Panc1 (cell line): ENCODE measurements at regions not wholly inside any gene's neighbourhood (a gene's known extent, or its start where the extent isn't known, plus 50 kb on each side); places are given as distances from the start of the nearest gene placed in this dataset.

Experiments used
- ATAC-seq: fragments of 200-7000 bp; cut with Tn5 transposase; 2 replicates; pipeline ENCODE4 v1.9.1; 2020; ENCODE audit warnings: mild to moderate bottlenecking, moderate library complexity
- BruUV-seq: library from RNA; stranded (reverse); fragments of 400-500 nt; replicated peaks from 2 replicates; lab custom pipeline; 2021; lab: Mats Ljungman, UMichigan
- CTCF ChIA-PET: fragments of 300-600 bp; sonication (Branson Sonifier 250); formaldehyde crosslinking; loops from one replicate; lab custom pipeline; 2022; ENCODE audit warnings: antibody characterized with exemption; lab: Charles Lee
- POLR2A ChIA-PET: fragments of 300-600 bp; sonication (Branson Sonifier 250); formaldehyde crosslinking; loops from one replicate; lab custom pipeline; 2022; ENCODE audit warnings: antibody characterized with exemption; lab: Charles Lee
- DNase-seq: peaks from one replicate; pipeline ENCODE4 v3.0.0-alpha.2; 2010; ENCODE audit warnings: low read depth, low spot score
- H3K27ac ChIP-seq: 2 replicates; pipeline ENCODE4 v1.5.1; 2011; ENCODE audit warnings: mild to moderate bottlenecking, low read length, inconsistent platforms
- H3K27me3 ChIP-seq: fragments of 200-500 bp; sonication (Bioruptor generic); 2 replicates; pipeline ENCODE4 v1.6.0; 2014; ENCODE audit warnings: low read length, inconsistent platforms; ENCODE audit not compliant: control insufficient read depth, insufficient read depth
- H3K36me3 ChIP-seq: fragments of 200-500 bp; sonication (Bioruptor generic); 2 replicates; pipeline ENCODE4 v1.5.1; 2014; ENCODE audit warnings: inconsistent platforms, mild to moderate bottlenecking, low read length, moderate library complexity; ENCODE audit not compliant: control insufficient read depth, insufficient read depth
- H3K4me1 ChIP-seq: 2 replicates; pipeline ENCODE4 v1.5.1; 2011; ENCODE audit warnings: inconsistent platforms, mild to moderate bottlenecking, low read length, moderate library complexity; ENCODE audit not compliant: control insufficient read depth, insufficient read depth
- H3K4me3 ChIP-seq, 2 experiments: 2 replicates each; pipeline ENCODE4 v1.5.1; 2011 to 2012; ENCODE audit warnings: low read depth in 2 of 2, low read length in 2 of 2, mild to moderate bottlenecking in 2 of 2, inconsistent platforms in 1 of 2, moderate library complexity in 1 of 2
- H3K9me3 ChIP-seq: fragments of 200-500 bp; sonication (Bioruptor generic); 2 replicates; pipeline ENCODE4 v1.5.1; 2014; ENCODE audit warnings: low read depth, mild to moderate bottlenecking, inconsistent platforms, low read length, moderate library complexity; ENCODE audit not compliant: control insufficient read depth, insufficient read depth
- CTCF ChIP-seq: fragments of 450-650 bp; IDR thresholded peaks from 2 replicates; pipeline ENCODE4 v1.5.1; 2017; ENCODE audit warnings: mild to moderate bottlenecking
- POLR2AphosphoS5 ChIP-seq: IDR thresholded peaks from 2 replicates; pipeline ENCODE4 v1.6.1; 2012; ENCODE audit warnings: mild to moderate bottlenecking, low read depth, low read length, moderate library complexity
- REST ChIP-seq, 2 experiments: IDR thresholded peaks; 2 replicates each; pipeline ENCODE4 v1.6.1; 2011 to 2012; ENCODE audit warnings: low read depth in 2 of 2, control low read depth in 1 of 2, low read length in 1 of 2, mild to moderate bottlenecking in 1 of 2, moderate library complexity in 1 of 2; ENCODE audit not compliant: insufficient read depth in 1 of 2
- SIN3A ChIP-seq: IDR thresholded peaks from 2 replicates; pipeline ENCODE4 v1.6.1; 2012; ENCODE audit warnings: low read depth, mild to moderate bottlenecking, low read length, moderate library complexity, borderline replicate concordance; ENCODE audit not compliant: insufficient read depth
- TCF7L2 ChIP-seq: IDR thresholded peaks from 2 replicates; pipeline ENCODE4 v1.6.1; 2011; ENCODE audit warnings: mild to moderate bottlenecking, low read depth, low read length, inconsistent platforms
- in situ Hi-C: cut with HindIII; loops from 2 replicates; pipeline ENCODE4 v1.10.0; 2016; ENCODE audit warnings: low sequenced_read_pairs, low pct_unique_long_range_greater_than_20kb
- intact Hi-C: fragments of 100-400 bp; cut with micrococcal nuclease; formaldehyde crosslinking; loops from one replicate; pipeline ENCODE4 v1.10.0; 2022; ENCODE audit not compliant: unreplicated experiment

GRCh38 chr7:110051372-110051771 is 1039.6 kb upstream of the LRRN3 start:
- DNase-seq (no peak), ATAC-seq (no peak)
- Histone ChIP-seq H3K4me1 (no peaks in the 10 kb centered on the region), H3K36me3 (no peaks in the 10 kb centered on the region), H3K27ac (no peak overlapping the region), H3K27me3 (no peaks in the 10 kb centered on the region), H3K9me3 (peaks cover 4% of the 10 kb centered on the region; the same call in 1 of the 2 replicates), H3K4me3 (no peak overlapping the region)
- in situ Hi-C loops (no loop called here), intact Hi-C loops (no loop called here)
- CTCF ChIA-PET = no interaction called here
- TF ChIP-seq POLR2AphosphoS5 (no peak), TCF7L2 (no peak), CTCF (no peak), SIN3A (no peak), REST (IDR thresholded peaks at IDR 0.05; ENCODE audit: insufficient read depth in 1 of 2, low read depth in 2 of 2, low read length in 1 of 2) (no peak)
- POLR2A ChIA-PET = no interaction called here
- BruUV-seq = no TSS peak

GRCh38 chr7:110056331-110056730 is 1034.6 kb upstream of the LRRN3 start:
- no peak for ATAC-seq
- peaks cover 4% of the 10 kb centered on the region; the same call in 1 of the 2 replicates for H3K9me3 ChIP-seq
- TF ChIP-seq REST (IDR thresholded peaks at IDR 0.05; ENCODE audit: insufficient read depth in 1 of 2, low read depth in 2 of 2, low read length in 1 of 2) = no peak
- no peak for TF ChIP-seq TCF7L2
- TF ChIP-seq SIN3A = no peak
- TF ChIP-seq POLR2AphosphoS5 = no peak
- no peak for TF ChIP-seq CTCF
- no peaks in the 10 kb centered on the region for H3K36me3 ChIP-seq
- no peak overlapping the region for H3K4me3 ChIP-seq
- intact Hi-C loops (no loop called here), in situ Hi-C loops (no loop called here)
- no peaks in the 10 kb centered on the region for H3K27me3 ChIP-seq
- ChIA-PET CTCF (no interaction called here), POLR2A (no interaction called here)
- BruUV-seq = no TSS peak
- DNase-seq = no peak
- no peak overlapping the region for H3K27ac ChIP-seq
- no peaks in the 10 kb centered on the region for H3K4me1 ChIP-seq
